Activated CD8-positive, alpha-beta memory T cell treated with anti-CD3 and anti-CD28 coated beads, Interleukin-2, amount 10 ng/mL, durations not matched to agents 7 days and 5 days (primary cell): ENCODE measurements at regions not wholly inside any gene's neighbourhood (a gene's known extent, or its start where the extent isn't known, plus 50 kb on each side); places are given as distances from the start of the nearest gene placed in this dataset.
"Not testable (repeated sequence)": the region's sequence is repeated elsewhere in the genome, so short reads cannot be mapped to it uniquely, and the experiment has no call there.

Source experiments
- ATAC-seq: fragments of 150-1000 bp; cut with Tn5 transposase; one replicate; pipeline ENCODE4 v1.10.0; 2021; ENCODE audit warnings: moderate library complexity
- CTCF ChIA-PET: fragments of 350-600 bp; sonication (Branson Sonifier 250); formaldehyde crosslinking; loops from one replicate; lab custom pipeline; 2021; ENCODE audit warnings: antibody characterized with exemption; lab: Charles Lee
- DNase-seq: peaks from one replicate; pipeline ENCODE4 v3.0.0-alpha.2; 2020
- H3K27ac Mint-ChIP-seq: one replicate; pipeline ENCODE4 v1.8.0; 2021; ENCODE audit warnings: mild to moderate bottlenecking, mixed read lengths
- H3K27me3 Mint-ChIP-seq: one replicate; pipeline ENCODE4 v1.8.0; 2021; ENCODE audit warnings: mixed read lengths
- H3K36me3 Mint-ChIP-seq: one replicate; pipeline ENCODE4 v1.8.0; 2021; ENCODE audit warnings: mild to moderate bottlenecking, mixed read lengths
- H3K4me1 Mint-ChIP-seq: one replicate; pipeline ENCODE4 v1.8.0; 2021; ENCODE audit warnings: mixed read lengths
- H3K4me3 Mint-ChIP-seq: one replicate; pipeline ENCODE4 v1.8.0; 2021; ENCODE audit warnings: mild to moderate bottlenecking, moderate library complexity, mixed read lengths
- H3K9me3 Mint-ChIP-seq: one replicate; pipeline ENCODE4 v1.8.0; 2022; ENCODE audit warnings: low read depth, mixed read lengths

GRCh38 chr15:84094720-84095119 is 140.9 kb upstream of the GOLGA6L4 start:
- ATAC-seq, H3K27me3 Mint-ChIP-seq, H3K27ac Mint-ChIP-seq, CTCF ChIA-PET, H3K9me3 Mint-ChIP-seq, DNase-seq, H3K36me3 Mint-ChIP-seq, H3K4me1 Mint-ChIP-seq, H3K4me3 Mint-ChIP-seq: not testable (repeated sequence)

DNA sequence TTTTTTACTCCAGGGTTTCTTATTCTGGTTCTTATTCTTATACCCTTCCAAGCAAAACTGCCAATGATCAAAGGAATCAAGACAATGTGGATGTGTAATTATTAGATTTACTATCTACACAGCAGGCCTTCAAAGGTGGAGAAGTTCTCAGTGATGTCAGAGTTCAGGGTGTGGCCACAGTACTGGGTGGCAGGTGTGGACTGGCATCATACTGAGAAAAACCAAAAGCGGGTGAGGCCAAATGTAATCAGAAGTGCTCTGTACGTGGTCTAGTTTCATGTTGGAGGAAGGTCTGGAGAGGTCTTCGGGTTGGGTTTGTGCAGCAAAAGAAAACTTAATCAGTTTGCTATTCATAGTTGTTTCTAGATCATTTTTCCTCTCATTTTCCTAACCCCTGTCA is 138.5 kb upstream of the GOLGA6L4 start:
- DNase-seq, H3K9me3 Mint-ChIP-seq, H3K4me1 Mint-ChIP-seq, H3K27ac Mint-ChIP-seq, ATAC-seq, H3K36me3 Mint-ChIP-seq, H3K4me3 Mint-ChIP-seq, CTCF ChIA-PET: not testable (repeated sequence)
- H3K27me3 Mint-ChIP-seq: peaks cover 13% of the 10 kb centered on the region

DNA sequence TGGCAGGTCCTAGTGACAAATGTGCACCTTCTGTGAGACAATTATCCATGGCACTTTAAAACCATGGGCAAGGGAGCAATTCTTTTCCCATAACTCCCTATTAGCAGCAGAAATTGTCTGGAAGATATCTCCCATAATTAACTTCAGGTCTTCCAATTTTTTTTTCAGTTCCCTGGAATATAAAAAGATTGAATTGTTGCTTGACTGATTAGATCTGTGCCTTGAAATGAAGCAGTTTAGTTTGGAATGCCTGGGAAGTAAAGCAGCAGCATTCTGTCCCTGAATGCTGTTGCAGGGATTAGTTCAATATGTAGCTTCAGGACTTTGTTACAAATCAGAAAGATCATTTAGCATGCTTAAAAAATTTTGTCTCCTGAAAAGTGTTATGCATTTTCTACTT is 137.0 kb upstream of the GOLGA6L4 start:
- Mint-ChIP-seq H3K27me3 (peaks cover 13% of the 10 kb centered on the region), H3K27ac (no peak overlapping the region), H3K4me1 (no peaks in the 10 kb centered on the region), H3K36me3 (no peaks in the 10 kb centered on the region), H3K9me3 (no peaks in the 10 kb centered on the region), H3K4me3 (no peak overlapping the region)
- CTCF ChIA-PET: no interaction called here
- ATAC-seq: no peak
- no peak for DNase-seq

GRCh38 chr15:84099181-84099580 is 136.4 kb upstream of the GOLGA6L4 start:
- H3K4me1 Mint-ChIP-seq: no peaks in the 10 kb centered on the region
- ATAC-seq: no peak
- no peak for DNase-seq
- CTCF ChIA-PET: no interaction called here
- H3K36me3 Mint-ChIP-seq: no peaks in the 10 kb centered on the region
- no peak overlapping the region for H3K4me3 Mint-ChIP-seq
- no peaks in the 10 kb centered on the region for H3K9me3 Mint-ChIP-seq
- H3K27ac Mint-ChIP-seq: no peak overlapping the region
- peaks cover 13% of the 10 kb centered on the region for H3K27me3 Mint-ChIP-seq

GRCh38 chr15:84103345-84103744 is 132.2 kb upstream of the GOLGA6L4 start:
- Mint-ChIP-seq H3K27me3 (peaks cover 20% of the 10 kb centered on the region), H3K9me3 (no peaks in the 10 kb centered on the region), H3K4me3 (no peak overlapping the region), H3K4me1 (no peaks in the 10 kb centered on the region), H3K27ac (no peak overlapping the region), H3K36me3 (no peaks in the 10 kb centered on the region)
- no peak for DNase-seq
- CTCF ChIA-PET: no interaction called here
- no peak for ATAC-seq

GRCh38 chr15:84104853-84105252 is 130.7 kb upstream of the GOLGA6L4 start:
- Mint-ChIP-seq H3K27ac (no peak overlapping the region), H3K27me3 (peaks cover 27% of the 10 kb centered on the region), H3K4me1 (no peaks in the 10 kb centered on the region), H3K36me3 (no peaks in the 10 kb centered on the region), H3K4me3 (no peak overlapping the region), H3K9me3 (no peaks in the 10 kb centered on the region)
- CTCF ChIA-PET: no interaction called here
- ATAC-seq: no peak
- no peak for DNase-seq

GRCh38 chr15:84108728-84109127 is 126.8 kb upstream of the GOLGA6L4 start:
- Mint-ChIP-seq H3K27me3 (peaks cover 26% of the 10 kb centered on the region), H3K4me1 (no peaks in the 10 kb centered on the region), H3K27ac (no peak overlapping the region), H3K4me3 (no peak overlapping the region), H3K36me3 (no peaks in the 10 kb centered on the region), H3K9me3 (no peaks in the 10 kb centered on the region)
- no peak for ATAC-seq
- no peak for DNase-seq
- CTCF ChIA-PET: no interaction called here

DNA sequence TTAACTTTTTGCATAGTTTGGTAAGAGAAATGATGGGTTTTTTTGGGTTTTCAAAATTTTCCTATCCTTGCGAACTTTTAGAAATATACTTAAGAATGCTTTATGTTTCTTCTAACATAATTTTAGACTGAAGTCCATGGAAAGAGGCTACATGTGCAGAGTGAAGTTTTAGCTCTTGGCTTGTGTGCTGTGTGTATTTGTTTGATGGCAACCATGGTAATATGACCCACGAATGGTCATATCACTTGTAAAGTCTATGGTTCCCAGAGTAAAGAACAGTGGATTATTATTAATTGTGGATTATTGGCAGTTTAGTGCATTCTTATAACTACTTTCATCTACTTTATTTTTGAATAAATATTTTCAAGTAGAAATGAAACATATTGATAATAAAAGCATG is 124.0 kb upstream of the GOLGA6L4 start:
- no peaks in the 10 kb centered on the region for H3K9me3 Mint-ChIP-seq
- no peak overlapping the region for H3K4me3 Mint-ChIP-seq
- no peak for ATAC-seq
- peaks cover 33% of the 10 kb centered on the region for H3K27me3 Mint-ChIP-seq
- no peak for DNase-seq
- no peaks in the 10 kb centered on the region for H3K4me1 Mint-ChIP-seq
- H3K27ac Mint-ChIP-seq: no peak overlapping the region
- no peaks in the 10 kb centered on the region for H3K36me3 Mint-ChIP-seq
- CTCF ChIA-PET: no interaction called here

DNA sequence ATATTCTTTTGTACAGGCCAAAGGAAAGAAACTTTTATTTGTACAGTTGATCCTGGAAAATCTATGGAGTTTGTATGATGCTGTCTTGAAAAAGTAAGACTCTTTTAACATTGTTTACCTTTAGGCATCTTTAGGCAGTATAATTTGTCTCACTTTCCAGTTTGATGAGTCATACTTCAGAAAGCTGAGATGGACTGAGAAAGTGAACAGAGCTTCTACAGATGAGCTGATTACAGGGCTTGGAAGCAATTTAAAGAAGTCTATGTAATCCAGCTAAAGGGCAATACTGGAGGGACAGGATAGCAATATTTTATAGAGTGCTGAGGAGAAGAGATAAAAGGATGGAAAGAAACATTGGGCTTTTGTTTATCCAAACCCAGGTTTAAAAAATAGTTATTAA is 123.5 kb upstream of the GOLGA6L4 start:
- Mint-ChIP-seq H3K36me3 (no peaks in the 10 kb centered on the region), H3K9me3 (no peaks in the 10 kb centered on the region), H3K27me3 (peaks cover 34% of the 10 kb centered on the region), H3K4me3 (no peak overlapping the region), H3K27ac (no peak overlapping the region), H3K4me1 (no peaks in the 10 kb centered on the region)
- DNase-seq (no peak), ATAC-seq (no peak)
- CTCF ChIA-PET: no interaction called here

GRCh38 chr15:84113919-84114318 is 121.7 kb upstream of the GOLGA6L4 start:
- Mint-ChIP-seq H3K36me3 (no peaks in the 10 kb centered on the region), H3K27me3 (peaks cover 32% of the 10 kb centered on the region), H3K9me3 (no peaks in the 10 kb centered on the region), H3K4me3 (no peak overlapping the region), H3K27ac (no peak overlapping the region), H3K4me1 (no peaks in the 10 kb centered on the region)
- ATAC-seq (no peak), DNase-seq (no peak)
- CTCF ChIA-PET: no interaction called here

- DNase-seq, H3K4me1 Mint-ChIP-seq, H3K27ac Mint-ChIP-seq, ATAC-seq, H3K4me3 Mint-ChIP-seq, H3K36me3 Mint-ChIP-seq, H3K9me3 Mint-ChIP-seq: not testable (repeated sequence)
- CTCF ChIA-PET: interaction anchor here (0.6 kb wide), 1 partner anchor 21 kb away, joined by 3 read pairs; no protein-coding TSS in a partner anchor
- H3K27me3 Mint-ChIP-seq: peaks cover 27% of the 10 kb centered on the region
These were observed 120.9 kb upstream of the GOLGA6L4 start for GRCh38 chr15:84114680-84115079.

- not testable (repeated sequence) for ATAC-seq, H3K9me3 Mint-ChIP-seq, H3K27ac Mint-ChIP-seq, H3K4me3 Mint-ChIP-seq, H3K4me1 Mint-ChIP-seq, DNase-seq, H3K36me3 Mint-ChIP-seq
- CTCF ChIA-PET: interaction anchor here (0.7 kb wide), 1 partner anchor 23 kb away, joined by 3 read pairs; no protein-coding TSS in a partner anchor
- H3K27me3 Mint-ChIP-seq: peaks cover 20% of the 10 kb centered on the region
These were observed 116.2 kb upstream of the GOLGA6L4 start for GRCh38 chr15:84119351-84119750.

- CTCF ChIA-PET, H3K36me3 Mint-ChIP-seq, ATAC-seq, DNase-seq, H3K9me3 Mint-ChIP-seq, H3K4me3 Mint-ChIP-seq, H3K27ac Mint-ChIP-seq, H3K4me1 Mint-ChIP-seq: not testable (repeated sequence)
- H3K27me3 Mint-ChIP-seq: peaks cover 25% of the 10 kb centered on the region
These were observed 114.7 kb upstream of the GOLGA6L4 start for GRCh38 chr15:84120903-84121302.

DNA sequence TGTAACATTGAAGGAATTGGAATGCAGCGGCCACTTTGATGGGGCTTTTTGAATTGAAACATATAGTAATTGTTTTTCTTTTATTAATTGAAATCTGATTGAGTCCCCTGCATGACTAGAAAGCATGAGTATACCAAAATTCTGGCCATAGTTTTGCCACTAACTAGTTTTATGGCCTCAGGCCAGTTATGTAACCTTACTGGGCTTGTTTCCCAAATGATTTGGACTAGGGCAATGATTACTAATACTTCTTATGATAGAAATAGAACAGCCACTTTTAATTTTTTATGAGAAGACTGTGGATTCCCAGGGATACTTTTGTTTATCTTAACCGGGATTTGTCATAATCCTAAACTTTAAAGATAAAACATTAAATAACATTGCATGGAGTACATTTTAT is 106.9 kb upstream of the GOLGA6L4 start:
- H3K4me3 Mint-ChIP-seq, DNase-seq, H3K9me3 Mint-ChIP-seq, H3K27ac Mint-ChIP-seq, CTCF ChIA-PET, ATAC-seq, H3K4me1 Mint-ChIP-seq, H3K36me3 Mint-ChIP-seq: not testable (repeated sequence)
- peaks cover 30% of the 10 kb centered on the region for H3K27me3 Mint-ChIP-seq
